ENCODE measurements at regions not wholly inside any gene's neighbourhood (a gene's known extent, or its start where the extent isn't known, plus 50 kb on each side); places are given as distances from the start of the nearest gene placed in this dataset.

- TF ChIP-seq, protein P1, sequence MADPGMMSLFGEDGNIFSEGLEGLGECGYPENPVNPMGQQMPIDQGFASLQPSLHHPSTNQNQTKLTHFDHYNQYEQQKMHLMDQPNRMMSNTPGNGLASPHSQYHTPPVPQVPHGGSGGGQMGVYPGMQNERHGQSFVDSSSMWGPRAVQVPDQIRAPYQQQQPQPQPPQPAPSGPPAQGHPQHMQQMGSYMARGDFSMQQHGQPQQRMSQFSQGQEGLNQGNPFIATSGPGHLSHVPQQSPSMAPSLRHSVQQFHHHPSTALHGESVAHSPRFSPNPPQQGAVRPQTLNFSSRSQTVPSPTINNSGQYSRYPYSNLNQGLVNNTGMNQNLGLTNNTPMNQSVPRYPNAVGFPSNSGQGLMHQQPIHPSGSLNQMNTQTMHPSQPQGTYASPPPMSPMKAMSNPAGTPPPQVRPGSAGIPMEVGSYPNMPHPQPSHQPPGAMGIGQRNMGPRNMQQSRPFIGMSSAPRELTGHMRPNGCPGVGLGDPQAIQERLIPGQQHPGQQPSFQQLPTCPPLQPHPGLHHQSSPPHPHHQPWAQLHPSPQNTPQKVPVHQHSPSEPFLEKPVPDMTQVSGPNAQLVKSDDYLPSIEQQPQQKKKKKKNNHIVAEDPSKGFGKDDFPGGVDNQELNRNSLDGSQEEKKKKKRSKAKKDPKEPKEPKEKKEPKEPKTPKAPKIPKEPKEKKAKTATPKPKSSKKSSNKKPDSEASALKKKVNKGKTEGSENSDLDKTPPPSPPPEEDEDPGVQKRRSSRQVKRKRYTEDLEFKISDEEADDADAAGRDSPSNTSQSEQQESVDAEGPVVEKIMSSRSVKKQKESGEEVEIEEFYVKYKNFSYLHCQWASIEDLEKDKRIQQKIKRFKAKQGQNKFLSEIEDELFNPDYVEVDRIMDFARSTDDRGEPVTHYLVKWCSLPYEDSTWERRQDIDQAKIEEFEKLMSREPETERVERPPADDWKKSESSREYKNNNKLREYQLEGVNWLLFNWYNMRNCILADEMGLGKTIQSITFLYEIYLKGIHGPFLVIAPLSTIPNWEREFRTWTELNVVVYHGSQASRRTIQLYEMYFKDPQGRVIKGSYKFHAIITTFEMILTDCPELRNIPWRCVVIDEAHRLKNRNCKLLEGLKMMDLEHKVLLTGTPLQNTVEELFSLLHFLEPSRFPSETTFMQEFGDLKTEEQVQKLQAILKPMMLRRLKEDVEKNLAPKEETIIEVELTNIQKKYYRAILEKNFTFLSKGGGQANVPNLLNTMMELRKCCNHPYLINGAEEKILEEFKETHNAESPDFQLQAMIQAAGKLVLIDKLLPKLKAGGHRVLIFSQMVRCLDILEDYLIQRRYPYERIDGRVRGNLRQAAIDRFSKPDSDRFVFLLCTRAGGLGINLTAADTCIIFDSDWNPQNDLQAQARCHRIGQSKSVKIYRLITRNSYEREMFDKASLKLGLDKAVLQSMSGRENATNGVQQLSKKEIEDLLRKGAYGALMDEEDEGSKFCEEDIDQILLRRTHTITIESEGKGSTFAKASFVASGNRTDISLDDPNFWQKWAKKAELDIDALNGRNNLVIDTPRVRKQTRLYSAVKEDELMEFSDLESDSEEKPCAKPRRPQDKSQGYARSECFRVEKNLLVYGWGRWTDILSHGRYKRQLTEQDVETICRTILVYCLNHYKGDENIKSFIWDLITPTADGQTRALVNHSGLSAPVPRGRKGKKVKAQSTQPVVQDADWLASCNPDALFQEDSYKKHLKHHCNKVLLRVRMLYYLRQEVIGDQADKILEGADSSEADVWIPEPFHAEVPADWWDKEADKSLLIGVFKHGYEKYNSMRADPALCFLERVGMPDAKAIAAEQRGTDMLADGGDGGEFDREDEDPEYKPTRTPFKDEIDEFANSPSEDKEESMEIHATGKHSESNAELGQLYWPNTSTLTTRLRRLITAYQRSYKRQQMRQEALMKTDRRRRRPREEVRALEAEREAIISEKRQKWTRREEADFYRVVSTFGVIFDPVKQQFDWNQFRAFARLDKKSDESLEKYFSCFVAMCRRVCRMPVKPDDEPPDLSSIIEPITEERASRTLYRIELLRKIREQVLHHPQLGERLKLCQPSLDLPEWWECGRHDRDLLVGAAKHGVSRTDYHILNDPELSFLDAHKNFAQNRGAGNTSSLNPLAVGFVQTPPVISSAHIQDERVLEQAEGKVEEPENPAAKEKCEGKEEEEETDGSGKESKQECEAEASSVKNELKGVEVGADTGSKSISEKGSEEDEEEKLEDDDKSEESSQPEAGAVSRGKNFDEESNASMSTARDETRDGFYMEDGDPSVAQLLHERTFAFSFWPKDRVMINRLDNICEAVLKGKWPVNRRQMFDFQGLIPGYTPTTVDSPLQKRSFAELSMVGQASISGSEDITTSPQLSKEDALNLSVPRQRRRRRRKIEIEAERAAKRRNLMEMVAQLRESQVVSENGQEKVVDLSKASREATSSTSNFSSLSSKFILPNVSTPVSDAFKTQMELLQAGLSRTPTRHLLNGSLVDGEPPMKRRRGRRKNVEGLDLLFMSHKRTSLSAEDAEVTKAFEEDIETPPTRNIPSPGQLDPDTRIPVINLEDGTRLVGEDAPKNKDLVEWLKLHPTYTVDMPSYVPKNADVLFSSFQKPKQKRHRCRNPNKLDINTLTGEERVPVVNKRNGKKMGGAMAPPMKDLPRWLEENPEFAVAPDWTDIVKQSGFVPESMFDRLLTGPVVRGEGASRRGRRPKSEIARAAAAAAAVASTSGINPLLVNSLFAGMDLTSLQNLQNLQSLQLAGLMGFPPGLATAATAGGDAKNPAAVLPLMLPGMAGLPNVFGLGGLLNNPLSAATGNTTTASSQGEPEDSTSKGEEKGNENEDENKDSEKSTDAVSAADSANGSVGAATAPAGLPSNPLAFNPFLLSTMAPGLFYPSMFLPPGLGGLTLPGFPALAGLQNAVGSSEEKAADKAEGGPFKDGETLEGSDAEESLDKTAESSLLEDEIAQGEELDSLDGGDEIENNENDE (IDR thresholded peaks at IDR 0.05; ENCODE audit: insufficient replicate concordance, low read length), result no peak
- TF ChIP-seq MAFK (IDR thresholded peaks at IDR 0.05; ENCODE audit: low read depth, low read length) (no peak), CBX5 (IDR thresholded peaks at IDR 0.05; ENCODE audit: low read depth, low read length) (no peak), ATF3 (IDR thresholded peaks at IDR 0.05; ENCODE audit: insufficient read depth, low read depth, low read length) (no peak), TAF7 (optimal IDR thresholded peaks at IDR 0.05; ENCODE audit: borderline replicate concordance, low read depth, low read length) (no peak), TCF12 (IDR thresholded peaks at IDR 0.05; ENCODE audit: low read depth, low read length) (no peak)
Observed at GRCh38 chr5:143521846-143522400, 118.4 kb upstream of the NR3C1 start (continued).
